ENCODE measurements at regions not wholly inside any gene's neighbourhood (a gene's known extent, or its start where the extent isn't known, plus 50 kb on each side); places are given as distances from the start of the nearest gene placed in this dataset.

DNA sequence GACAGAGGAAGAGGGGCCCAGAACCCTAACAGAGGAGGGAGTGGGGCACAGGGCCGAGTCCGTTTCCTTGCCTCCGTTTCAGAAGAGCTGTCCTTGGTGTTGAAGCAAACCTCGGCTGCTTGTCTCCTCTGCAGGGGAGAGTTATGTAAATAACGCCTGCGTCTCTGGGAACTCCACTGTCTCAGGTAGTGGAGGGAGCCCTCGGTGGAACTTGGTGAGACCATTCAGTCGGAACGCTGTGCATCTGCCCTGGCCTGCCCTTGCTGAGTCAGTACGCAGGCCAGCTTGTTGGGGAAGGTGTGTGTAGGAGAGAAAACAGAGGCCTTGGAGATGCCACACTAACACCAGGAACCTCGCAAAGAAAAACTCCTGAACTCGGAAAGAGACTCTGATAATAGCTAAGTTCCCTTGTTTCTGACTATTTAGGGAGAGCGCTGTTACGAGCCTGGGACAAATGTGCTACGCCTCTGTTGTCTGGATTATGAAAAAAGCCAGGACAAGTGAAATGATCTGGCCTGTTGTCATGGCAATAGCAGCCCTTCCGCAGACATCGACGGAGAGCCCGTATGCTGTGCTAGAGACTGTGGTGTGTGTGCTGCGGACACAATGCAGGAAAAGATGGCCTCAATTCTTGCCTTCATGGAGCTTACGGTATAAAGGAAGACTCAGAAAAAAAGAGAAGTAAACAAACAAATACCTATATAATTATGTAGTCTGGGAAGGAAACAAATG is 94.6 kb upstream of the AKT3 start:
- peak; percentile 55 for DNase-seq

DNA sequence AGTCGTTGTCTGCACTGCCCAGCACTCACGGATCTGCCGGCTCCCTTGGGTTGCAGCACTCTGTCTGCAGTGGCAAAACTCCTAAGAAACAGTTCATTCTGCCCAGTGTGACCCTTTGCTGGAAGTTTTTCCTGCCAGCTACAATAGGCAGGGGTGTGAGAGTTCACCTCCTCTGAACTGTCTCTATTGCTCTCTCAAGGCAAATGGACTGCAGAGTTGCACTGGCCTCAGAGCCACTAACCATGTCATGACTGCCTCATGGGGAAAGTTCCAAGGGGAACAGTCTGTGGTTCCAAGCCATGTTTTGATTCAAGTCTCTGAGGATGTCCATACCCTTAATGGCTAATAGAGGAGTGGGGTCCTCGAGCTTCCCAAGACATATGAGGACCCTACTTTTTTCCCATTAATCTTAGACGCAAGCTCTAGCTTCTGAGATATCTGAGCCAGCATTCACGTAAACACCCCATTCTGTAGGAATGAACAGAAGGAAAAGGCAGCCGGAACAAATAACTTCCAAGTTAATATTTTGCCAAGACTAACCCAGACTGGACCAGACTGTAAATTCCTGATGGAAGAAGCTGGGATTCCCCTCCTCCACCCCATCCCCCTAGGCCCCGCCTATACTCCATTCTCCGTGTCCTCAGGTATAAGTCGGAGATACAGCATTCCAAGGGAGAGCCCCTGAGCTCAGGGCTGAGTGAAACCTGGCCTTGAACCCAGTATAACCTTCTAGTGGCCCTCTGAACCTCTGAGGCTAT is 93.8 kb upstream of the AKT3 start:
- DNase-seq: no peak

DNA sequence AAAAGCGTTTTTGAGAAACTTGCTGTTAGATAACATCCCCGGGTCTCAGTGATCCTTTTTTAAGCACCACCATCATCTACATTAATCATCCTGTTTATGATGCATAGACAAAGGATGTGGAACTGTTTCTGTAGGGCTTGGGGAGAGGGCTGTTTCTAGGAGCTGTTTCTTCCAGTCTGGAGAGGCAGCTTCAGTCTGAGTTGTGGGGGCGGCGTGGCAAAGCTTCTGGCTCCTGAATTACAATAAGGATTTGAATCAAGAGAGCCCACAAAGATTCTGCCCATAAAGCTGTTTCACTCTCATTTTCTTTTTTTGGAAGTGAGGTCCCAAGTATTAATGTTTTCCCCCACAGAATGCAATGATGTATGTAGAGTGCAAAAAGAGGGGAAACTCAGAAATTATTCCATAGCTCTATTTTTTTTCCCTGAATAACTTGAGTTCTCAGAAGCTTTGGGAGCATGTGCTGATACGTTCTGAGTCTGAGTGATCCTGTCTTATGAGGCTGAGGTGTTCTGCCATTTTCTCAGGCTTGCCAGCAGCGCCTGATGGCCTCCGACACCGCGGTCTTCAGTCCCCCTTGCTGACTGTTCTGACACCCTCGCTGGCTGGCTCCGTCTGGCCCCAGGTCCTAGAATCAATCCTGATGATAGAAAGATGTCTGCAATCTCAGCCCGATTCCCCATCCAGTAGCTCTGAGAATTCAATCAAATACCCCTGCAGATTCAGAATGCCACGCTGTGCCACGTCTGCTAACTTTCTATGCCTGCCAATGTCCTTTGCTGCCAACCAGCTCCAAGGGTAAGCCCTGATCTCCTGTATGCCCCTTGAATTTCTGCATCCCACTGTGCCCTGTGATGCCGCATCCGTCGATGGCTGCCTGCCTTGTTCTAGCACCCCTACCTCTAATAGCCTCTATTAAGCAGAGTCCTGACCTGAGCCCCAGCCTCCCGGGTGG is 92.4 kb upstream of the AKT3 start:
- DNase-seq: no peak

DNA sequence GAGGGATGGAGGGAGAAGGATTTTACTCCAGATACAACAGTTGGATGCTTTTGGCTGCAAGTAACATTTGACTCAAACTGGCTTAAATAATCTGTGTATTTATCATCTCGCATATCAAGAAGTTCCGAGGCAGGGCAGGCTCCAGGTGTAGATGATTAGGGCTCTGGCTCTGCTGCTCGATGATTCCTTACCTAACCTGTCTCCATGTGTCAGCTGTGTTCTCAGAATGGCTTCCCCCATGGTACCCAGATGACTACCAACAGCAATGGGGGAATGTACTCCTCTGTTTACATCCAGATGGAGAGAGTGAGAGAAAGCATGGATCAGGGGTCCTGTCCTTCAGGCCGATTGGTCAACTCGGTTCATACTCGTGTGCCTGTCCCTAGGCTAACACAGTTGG is 90.4 kb upstream of the AKT3 start:
- no peak for DNase-seq

DNA sequence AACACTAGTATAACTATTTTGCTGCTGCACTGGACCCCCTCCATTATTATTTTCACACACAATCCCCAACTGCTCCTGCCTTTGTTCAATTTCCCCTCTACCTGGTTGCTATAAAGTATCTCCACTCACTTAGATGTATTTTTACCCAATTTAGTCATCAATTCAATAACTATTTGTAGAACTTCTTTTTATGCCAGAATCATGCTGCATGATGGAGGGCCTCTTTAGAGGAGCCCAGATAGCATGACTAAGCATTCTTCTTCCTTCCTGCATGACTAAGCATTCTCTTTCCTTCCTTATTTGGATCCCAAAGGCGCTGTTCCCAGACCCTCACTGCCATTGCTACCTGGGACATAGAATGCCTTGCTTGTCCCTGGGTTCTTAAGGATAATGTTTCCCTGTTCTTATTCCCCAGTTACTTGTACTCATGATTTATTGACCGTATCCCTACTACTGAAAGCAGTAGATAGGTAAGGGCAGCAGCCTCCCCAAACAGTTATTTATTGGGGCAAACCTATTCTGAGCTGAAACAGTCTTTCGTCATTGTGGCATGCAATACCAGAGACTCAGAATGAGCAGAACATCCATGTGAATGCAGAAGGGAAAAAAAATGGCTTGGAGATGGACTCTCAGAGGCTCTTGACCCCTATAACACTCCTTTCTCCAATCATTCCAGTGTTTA is 89.3 kb upstream of the AKT3 start:
- no peak for DNase-seq

DNA sequence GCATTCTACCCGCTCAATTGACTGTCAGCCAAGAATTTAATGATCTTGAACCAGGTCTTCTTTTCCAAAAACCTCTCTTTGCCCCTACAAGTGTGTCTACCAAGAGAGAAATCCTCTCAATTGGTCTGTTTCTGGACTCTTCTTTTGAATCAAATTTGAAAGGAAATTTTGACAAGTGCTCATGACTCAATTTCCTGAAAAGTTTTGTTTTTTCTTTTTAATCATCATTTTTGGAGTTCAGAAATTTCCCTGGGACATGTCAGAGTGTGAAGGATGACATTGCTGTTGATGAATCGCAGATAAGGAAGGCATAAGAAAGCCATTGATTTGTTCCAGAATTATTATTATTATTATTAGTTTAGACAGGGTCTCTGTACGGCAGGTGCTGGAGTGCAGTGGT is 88.2 kb upstream of the AKT3 start:
- DNase-seq: no peak

DNA sequence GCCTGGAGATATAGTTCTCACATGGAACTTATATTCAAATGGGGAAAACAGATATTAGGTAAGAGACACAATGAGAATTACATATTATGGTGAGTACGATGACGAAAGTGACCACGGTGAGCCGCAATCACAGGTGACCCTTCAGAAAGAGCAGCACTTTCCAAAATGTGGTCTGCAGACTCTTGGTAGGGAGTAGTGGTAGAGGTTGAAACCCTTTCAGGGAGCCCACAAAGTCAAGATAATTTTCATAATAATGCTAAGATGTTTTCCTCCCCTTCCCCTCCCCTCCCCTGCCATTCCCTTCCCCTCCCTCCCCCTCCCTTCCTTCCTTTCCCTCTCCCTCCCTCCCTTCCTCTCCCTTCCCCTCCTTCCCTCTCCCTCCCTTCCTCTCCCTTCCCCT is 83.5 kb upstream of the AKT3 start:
- DNase-seq: no peak

DNA sequence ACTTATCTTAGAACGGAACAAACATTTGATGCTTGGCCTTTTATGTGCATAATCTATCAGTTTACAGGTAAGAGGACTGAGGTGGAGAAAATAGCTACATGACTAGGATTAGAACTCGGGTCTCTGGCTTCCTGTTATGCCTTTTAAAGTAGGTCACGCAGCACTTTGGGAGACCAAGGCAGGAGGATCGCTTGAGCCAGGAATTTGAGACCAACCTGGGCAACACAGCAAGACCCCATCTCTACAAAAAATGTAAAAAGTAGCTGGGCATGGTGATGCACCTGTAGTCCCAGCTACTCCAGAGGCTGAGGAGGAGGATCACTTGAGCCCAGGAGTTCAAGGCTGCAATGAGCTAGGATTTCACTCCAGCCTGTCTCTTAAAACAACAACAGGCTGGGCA is 81.9 kb upstream of the AKT3 start:
- DNase-seq: no peak

DNA sequence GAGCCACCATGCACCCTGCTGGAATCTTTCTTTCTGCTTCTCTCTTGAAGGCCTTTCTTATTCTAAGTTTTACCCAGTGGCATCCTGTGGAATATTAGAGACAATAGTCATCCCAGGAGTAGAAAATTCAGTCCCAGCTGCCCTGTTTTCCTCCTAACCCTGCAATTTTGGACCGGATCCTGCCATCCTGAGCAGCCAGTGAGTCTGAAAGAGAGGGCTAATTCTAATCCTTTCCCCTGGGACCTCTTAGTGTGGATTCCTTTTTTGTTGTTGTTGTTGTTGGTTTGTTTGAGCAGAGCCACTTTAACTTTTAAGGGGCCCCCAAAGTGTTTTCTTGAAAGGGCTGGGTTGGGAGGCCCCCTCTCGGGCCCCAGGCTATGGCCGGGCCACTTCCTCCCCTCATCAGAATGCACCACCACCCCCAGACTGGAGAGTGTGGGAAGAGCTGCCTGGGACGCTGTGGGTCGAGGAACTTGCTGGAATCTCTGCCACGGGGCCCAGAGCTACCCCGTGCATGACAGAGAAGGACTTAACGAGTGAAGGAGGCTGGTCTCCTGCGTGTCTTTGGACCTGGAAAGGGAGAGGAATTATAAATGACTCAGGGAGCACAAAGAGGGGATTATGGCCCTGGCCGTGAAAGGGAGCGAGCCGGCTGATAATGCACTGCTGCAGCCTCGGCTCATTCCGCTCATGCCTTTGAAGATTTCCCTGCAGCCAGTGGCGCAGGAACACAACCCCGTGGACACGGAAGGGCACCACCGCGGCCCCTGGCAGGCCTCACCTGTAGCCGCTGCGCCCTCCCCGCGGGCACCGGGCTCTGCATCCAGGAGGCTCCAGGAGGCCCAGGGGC is 81.0 kb upstream of the AKT3 start:
- no peak for DNase-seq

DNA sequence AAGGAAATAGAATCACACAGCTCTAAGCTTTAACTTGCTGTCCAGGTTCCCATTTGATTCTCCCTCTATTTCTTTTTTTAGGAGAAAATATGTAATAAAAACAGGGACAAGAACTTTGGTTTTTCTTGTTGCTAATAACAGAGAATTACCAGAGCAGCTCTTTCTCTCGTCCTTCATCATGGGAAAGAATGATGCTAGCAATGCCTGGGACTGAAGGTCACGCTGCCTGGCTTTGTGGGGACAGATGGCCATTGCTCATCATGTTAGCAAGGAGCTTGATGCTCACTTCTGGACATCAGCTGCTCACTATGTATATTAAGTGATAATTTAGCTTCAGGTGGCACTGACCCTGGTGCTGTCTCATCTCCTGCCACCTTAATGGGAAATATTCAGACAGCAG is 77.3 kb upstream of the AKT3 start:
- DNase-seq: no peak

DNA sequence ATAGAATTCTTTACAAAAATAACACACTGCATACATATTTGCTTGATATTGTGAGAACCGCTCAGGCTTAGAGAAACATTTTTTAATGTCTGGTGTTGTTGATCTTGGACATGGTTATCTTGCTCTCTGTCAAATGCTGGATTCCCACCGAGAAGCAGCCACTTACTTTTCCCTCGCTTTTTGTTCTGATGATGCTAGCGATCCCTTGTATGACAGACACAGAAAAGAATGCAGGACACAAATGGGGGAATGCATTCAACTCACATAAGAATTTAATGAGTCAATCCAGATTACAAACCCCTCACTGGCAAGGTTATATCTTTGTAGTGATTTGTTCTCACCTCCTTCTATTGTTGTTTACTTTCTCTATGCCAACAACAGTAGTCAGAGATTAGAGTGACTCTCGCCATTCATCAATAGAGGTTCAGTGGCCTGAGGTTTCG is 76.8 kb upstream of the AKT3 start:
- no peak for DNase-seq

DNA sequence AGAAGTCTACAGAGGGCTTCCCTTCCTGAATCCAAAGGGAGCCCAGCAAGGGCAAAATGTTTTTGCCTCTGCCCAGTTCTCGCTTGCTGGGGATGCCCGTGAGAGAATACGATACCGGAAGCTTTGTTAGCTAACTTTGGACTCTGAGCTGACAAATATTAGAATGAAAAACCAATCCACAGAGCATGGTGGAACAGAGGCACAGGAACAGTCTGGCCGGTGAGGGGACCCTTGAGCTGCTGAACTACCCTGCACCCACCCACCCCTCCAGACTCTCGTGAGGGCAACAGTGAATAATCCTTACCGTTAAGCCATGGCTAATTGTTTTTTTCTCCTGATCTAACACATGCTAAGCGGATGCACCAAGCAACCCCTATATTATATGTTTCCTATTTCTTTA is 76.3 kb upstream of the AKT3 start:
- no peak for DNase-seq

DNA sequence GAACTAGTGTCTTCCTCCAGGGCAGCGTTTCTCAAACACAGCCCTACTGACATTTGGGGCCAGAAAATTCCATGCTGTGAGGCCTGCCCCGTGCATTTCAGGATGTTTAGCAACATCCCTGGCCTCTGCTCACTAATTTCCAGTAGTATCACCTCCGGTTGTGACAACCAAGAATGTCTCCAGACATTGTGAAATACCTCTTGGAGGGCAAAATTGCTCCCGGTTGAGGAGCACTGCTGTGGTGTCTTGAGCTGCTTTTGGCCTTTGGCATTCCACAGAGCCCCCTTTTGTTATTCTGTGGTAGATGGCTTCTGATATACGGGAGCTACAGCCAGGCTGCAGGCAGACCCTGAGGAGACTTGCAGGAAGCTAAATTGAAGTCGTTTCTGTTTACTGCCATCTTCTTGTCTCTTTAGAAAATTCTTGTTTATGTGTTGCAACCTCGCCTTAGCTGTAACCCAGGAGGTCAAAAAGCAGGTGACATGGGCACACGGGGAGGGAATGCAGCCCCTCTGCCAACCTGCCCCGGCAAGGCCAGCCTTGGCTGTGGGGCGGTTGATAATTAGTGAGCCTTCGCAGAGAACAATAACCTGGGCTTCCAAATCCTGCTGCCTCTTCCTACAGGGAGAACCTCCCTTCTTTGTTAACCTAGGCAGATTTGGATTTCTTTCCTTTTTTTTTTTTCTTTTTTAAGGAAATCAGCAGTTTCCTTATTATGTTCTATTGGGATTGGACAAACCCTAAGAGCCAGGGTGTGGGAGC is 74.7 kb upstream of the AKT3 start:
- DNase-seq: no peak

DNA sequence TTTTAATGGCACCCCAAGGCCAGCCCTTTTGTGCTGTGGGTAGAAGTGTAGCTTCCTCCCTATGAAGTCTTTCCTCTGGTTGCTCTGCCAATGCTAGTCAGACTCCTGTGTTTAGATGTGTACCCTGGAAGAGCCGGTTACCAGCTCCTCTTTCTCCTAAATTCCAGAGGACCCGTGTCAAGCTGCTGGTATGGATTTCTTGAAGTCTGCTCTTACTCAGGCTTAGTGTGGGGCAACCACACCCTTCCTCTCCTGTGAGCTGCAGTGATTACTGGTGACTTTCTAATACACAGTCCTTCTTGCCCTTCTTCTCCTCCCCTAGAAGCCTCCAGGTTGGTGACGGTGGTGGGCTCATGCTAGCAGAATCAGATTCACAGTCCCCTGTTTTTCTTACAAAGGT is 74.1 kb upstream of the AKT3 start:
- DNase-seq: no peak

DNA sequence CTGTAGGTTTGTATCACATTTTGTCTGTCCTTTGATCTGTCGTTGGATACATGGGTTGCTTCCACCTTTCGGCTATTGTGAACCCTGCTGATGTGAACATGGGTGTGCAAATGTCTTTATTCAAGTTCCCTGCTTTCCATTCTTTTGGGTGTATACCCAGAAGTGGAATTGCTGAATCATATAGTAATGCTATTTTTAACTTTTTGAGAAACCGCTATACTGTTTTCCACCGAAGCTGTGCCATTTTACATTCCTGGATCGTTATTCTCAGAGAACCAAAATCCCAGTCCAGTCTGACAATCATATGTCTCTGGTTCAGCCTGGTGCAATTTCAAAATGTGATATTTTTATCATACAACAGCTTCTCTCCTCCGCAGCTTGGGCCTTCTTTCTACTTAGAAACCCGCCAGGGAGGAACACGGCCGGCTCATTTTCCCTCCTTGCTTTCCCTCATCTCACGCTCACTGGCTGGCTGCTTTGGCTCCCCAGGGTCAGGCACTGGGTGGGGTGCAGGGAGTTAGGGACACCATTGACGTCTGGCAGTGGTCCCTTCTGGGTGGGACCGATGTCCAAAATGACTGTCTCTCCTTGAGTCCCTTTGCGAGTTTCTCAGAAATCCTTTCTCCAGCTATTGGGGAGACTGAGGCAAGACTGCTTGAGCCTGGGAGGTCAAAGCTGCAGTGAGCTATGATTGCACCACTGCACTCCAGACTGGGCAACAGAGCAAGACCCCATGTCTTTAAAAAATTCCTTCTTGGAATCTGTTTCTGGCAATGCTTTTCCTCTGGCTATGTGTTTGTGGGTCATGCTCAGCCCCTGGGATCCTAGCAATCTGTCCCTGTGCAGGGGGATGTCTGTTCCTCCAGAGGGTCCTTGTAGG is 73.5 kb upstream of the AKT3 start:
- DNase-seq: no peak

DNA sequence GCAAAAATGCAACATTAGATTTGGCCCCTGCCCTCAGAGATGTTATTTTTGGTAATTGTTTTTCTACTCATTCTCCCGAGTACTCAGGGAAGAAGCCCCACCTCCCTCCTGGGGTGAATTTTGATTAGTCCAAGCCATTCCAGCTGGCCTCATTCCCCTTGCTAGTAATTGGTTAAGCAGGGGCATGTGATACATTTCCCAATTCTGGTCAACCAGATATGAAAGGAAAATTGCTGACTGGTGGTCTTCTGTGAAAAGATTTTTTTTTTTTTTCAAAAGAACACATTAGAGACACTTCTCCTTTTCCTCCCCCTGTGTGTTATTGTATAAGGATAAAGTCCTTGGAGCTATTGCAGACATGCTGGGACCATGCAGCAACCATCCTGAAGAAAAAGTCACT is 71.1 kb upstream of the AKT3 start:
- no peak for DNase-seq

DNA sequence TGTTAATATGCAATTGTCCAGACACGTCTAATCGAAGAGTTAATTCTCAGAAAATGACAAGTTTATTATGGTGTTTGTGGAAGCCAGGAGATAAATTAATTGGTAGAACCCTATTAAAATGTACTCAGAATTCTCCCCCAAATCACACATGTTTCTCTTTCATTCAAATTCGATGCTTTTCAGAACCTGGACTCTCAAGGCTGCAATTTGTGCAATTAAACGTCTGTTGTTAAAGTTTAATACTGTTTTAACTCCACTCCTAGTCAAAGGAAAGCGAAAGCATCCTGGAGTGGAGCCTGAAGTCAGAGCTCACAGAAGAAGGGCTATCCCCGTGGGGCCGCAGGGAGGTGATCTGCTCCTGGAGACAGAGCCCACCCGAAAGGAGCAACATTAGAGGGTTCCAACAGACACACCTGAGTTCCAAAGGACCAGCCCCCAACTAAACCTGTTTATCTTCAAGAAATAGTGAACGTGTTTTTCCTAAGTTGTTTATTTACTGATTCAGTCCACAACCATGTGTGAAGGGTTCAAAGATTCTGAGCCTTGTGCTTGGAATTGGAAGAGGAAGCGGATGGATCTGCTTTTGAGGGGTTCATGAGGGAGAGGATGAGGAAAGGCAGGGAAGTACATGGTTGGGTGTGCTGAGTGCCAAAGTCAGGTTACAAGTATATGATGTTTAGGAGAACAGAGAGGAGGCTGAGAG is 68.0 kb upstream of the AKT3 start:
- DNase-seq: no peak

DNA sequence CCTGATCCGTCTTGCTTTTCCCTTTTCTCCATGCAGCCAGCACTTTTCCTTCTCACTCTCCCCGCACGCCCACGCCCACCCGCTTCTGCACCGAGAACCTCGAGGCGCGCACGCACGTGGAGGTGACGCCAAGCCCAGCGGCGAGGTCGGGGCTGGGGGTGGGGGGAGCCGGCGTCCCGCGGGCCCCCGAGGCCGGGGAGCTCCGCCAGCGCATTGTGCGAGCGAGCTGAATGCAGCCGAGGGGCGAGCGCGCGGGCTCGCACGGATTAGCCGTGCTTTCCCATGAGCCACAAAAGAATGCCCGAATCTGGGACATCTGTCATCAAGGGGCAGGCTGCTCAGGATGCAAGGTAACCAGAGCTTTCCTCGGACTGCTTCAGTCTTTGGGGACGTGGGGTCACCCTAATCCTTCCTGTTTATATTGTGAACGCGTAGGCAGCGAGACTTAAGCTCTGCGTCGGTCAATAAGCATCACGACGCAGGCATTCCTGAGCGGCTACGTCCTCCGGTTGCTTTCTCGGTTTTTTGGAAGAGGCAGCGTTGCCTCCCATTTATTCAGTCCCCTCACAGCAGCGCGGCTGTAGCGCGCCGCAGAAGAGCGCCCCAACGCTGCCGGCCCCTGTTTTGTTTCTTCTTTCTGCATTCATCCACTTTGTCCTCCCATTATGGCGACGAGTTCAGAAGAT is 67.3 kb upstream of the AKT3 start:
- DNase-seq: peak; percentile 32
